Suppressor macrophage (primary cell): ENCODE measurements at regions not wholly inside any gene's neighbourhood (a gene's known extent, or its start where the extent isn't known, plus 50 kb on each side); places are given as distances from the start of the nearest gene placed in this dataset.
"Not testable (repeated sequence)": the region's sequence is repeated elsewhere in the genome, so short reads cannot be mapped to it uniquely, and the experiment has no call there.

Experiments
- DNase-seq, 4 experiments: peaks; one replicate each; pipeline ENCODE4 v3.0.0-alpha.2; 2020 to 2022

- DNase-seq, result no peak
These were observed 155.4 kb upstream of the VWC2 start for GRCh38 chr7:49618028-49618427.

DNA sequence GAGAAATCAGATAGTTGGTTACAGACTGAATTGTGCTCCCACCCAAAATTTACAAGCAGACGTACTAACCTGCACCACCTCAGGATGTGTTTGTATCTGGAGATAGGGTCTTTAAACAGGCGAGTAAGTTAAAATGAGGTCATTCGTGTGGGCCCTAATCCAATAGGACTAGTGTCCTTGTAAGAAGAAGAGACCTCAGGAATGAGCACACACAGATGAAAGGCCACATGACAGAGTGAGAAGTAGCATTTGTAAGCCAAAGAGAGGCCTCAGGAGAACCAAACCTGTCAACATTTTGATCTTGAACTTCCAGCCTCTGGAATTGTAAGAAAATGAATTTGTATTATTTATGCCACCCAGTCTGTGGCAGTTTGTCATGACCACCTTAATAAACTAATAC lies 149.5 kb upstream of the VWC2 start:
- DNase-seq, result no peak

DNA sequence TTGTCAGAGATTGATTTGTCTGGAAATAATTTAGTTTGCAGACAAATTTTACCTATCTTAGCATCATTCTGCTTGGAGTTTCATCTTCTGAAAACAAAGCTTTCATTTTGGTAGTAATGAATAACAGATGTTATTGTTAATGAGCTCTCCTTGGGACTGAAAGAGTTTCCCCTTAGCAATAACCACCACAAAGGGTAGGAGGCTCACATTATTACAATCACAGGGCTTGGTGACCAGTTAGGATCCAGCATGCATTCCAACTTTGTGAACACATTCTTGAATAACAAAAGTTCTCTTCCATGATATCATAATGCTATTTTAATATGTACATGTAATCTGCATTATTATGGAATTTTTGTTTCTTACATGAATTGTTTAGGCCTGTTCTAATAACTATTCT lies 148.8 kb upstream of the VWC2 start:
- DNase-seq, result no peak

- DNase-seq, result no peak
These were observed 142.9 kb upstream of the VWC2 start for GRCh38 chr7:49630513-49630912.

DNA sequence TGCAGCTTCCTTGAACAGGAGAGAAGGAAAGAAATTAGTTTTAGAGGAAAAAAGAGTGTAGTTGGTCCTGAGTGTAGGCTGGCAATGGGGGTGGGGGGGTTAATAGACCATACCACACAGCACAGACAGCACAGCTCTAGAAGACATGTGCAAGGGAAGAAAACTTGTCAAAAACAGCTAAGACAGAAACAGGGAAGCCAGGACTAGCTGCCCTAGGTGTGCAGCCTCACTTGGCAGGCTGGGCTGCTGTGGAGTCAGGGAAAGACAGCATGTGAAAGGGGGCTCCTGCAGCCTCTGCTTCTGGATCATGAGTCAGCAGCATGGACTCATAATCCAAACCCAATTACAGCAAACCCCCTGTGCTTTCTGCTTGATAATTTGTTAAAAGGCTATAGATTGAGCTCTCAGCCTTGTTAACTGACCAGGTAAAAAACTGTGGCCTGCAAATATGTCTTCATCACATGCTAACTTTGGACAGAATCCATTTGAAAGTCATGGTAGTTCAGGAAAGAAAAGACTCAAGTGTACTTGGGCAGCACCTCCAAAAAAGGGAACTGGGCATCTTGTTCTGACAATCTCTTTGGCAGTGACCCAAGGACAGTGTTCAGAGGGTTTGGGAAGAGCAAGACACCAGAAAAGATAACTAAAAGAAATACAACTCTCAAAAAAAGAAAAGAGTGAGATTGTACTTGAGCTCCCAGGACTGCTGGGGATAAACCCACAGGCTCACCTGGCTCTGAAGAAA lies 142.2 kb upstream of the VWC2 start:
- DNase-seq, result peak in 3 of 4 experiments; percentile 27 to 60 (median 28)

- no peak for DNase-seq
These were observed 141.5 kb upstream of the VWC2 start for GRCh38 chr7:49631960-49632359.

GRCh38 chr7:49635800-49636199 lies 137.6 kb upstream of the VWC2 start:
- peak in 2 of 4 experiments; percentile 7 to 26 for DNase-seq

DNA sequence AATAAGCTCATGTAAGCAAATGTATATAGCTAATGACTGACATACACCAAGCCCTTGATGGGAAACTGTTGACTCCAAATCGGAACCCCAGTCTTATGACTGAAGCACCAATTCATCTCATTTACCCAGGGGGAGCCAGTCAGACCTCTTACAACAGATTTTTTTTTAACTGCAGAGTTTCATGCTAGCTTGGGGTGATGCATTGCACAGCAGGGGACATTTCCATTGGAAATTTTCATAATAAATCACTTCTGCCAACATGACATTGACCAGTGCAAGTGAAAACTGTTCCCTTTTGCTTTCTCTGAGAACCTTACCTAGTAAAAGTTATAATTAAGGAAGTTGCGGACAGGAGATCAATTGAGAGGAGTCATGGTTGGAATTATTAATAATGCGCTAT lies 137.0 kb upstream of the VWC2 start:
- DNase-seq, result no peak

DNA sequence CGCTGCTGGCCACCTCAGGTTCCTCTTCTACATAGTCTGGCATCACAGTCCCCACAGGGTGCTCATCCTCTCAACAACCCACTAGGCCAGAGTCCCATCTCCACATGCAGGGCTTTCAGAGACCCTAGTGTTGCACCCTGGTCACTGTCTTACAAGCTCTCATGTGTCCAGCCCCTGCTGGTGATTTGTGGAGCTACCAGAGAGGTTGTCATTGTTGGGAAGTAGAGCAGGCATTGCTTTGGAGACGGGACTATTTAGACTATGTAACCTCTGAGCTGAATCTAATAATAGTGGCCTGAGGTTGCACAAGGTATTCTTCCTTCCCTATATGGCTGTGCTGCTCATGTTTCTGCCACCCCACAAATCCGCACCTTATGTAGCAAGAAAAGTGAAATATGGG lies 135.3 kb upstream of the VWC2 start:
- peak in 3 of 4 experiments; percentile 18 to 44 (median 28) for DNase-seq

GRCh38 chr7:49639068-49639593 lies 134.3 kb upstream of the VWC2 start:
- no peak for DNase-seq

- no peak for DNase-seq
These were observed 133.6 kb upstream of the VWC2 start for GRCh38 chr7:49639808-49640207.

DNA sequence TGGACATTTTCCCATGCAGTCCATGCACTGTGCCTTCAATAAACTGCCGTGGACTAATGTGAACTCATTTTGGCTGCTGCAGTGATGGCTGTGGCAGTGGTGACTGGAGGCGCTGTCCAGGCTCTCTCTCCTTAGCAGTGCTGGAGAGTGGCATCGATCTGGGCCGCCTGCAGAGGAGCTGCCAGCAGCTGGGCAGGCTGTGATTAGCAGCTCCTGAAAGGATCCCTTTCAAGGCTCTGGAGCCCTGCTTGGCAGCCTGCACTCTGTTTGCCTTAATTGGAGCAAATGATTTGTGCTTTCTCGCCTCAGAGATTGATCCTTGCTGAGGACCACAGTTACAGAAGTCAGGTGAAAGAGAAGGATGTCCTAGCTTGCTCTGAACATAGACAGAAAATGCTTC lies 130.1 kb upstream of the VWC2 start:
- DNase-seq, result no peak

- no peak for DNase-seq
These were observed 129.7 kb upstream of the VWC2 start for GRCh38 chr7:49643736-49644135.

GRCh38 chr7:49644396-49645166 lies 128.9 kb upstream of the VWC2 start:
- DNase-seq, result no peak

GRCh38 chr7:49645296-49645695 lies 128.1 kb upstream of the VWC2 start:
- no peak for DNase-seq

GRCh38 chr7:49660170-49660783 lies 113.2 kb upstream of the VWC2 start:
- no peak for DNase-seq

GRCh38 chr7:49660976-49661375 lies 112.5 kb upstream of the VWC2 start:
- no peak for DNase-seq

GRCh38 chr7:49665963-49666362 lies 107.5 kb upstream of the VWC2 start:
- DNase-seq, result not testable (repeated sequence)

GRCh38 chr7:49666764-49667163 lies 106.7 kb upstream of the VWC2 start:
- no peak for DNase-seq

DNA sequence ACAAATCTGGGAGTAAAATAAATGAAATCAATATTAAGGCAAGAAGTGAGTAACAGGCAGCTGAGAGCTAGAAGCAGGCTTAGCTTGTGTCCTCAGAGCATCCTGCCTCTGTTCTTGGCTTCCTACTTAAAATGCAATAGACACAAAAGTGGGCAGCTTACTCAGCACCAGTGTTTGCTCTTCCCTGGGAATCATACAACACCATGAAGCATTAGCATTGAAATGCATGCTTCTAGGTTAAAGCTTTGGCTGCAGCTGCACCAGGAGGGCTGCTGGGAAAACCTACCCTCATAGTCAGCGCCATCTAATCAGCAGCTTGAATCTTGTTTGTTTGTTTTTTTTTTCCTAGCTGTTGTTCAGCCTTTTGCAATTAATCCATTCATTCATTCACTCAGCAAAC lies 104.2 kb upstream of the VWC2 start:
- no peak for DNase-seq

GRCh38 chr7:49669692-49670260 lies 103.7 kb upstream of the VWC2 start:
- no peak for DNase-seq

DNA sequence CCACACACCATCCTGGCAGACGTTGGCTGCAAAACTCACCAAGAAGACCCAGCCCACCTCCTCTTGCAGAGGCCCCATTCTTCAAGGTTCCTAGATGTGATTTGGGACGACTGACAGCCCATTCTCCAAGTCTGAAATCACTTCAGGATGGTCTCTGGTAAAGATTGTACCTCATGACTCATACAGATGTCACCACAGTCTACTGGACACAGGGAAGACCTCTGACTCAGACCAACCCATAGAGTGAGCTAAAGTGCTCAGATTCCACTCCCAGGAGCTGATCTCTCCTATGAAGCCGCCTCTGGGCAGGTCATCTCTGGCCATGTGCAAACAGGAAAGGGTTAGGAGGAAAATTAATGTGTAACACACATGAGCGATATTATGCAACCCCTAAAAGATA lies 102.4 kb upstream of the VWC2 start:
- no peak for DNase-seq

DNA sequence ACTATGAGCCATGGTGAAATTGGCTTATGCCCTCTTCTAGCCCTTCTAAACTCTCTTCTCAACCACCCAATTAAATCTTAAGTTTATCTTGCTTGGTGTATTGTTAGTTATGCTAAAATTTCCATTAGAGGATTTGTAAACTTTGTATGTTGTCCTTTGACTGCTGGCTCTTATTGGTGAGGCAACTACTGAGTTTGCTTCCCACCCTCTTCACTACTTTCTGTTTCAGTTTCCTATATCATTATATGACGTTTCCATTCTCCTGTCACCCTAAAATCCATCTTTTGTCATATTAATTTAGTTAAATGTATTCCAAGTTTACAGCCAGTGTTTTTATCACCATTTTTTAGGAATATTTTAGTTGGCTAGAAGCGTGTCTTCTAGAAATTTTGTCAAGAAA lies 80.9 kb upstream of the VWC2 start:
- no peak for DNase-seq
